Uterus (tissue), 3 donors: ENCODE measurements at regions not wholly inside any gene's neighbourhood (a gene's known extent, or its start where the extent isn't known, plus 50 kb on each side); places are given as distances from the start of the nearest gene placed in this dataset.

Experiments used
- DNase-seq, 2 donors: peaks; one replicate each; pipeline ENCODE4 v3.0.0-alpha.2; 2019 to 2020
- H3K27ac ChIP-seq, 2 donors: fragments of 200-600 bp; sonication (generic); 1 replicate in 1 of 2; 2 replicates in 1 of 2; pipeline ENCODE4 v1.5.1; 2016 to 2018
- H3K27me3 ChIP-seq, 2 donors: fragments of 200-600 bp; sonication (generic); one replicate each; pipeline ENCODE4 v1.5.1; 2018 to 2019; ENCODE audit warnings: control low read depth in 1 of 2
- H3K36me3 ChIP-seq, 2 donors: fragments of 200-600 bp; sonication (generic); one replicate each; pipeline ENCODE4 v1.5.1; 2019; ENCODE audit warnings: control low read depth in 1 of 2
- H3K4me1 ChIP-seq, 2 donors: fragments of 200-600 bp; sonication (generic); one replicate each; pipeline ENCODE4 v1.5.1; 2018 to 2019; ENCODE audit warnings: control low read depth in 1 of 2
- H3K4me3 ChIP-seq, 2 donors: fragments of 200-600 bp; sonication (generic); 1 replicate in 1 of 2; 2 replicates in 1 of 2; pipeline ENCODE4 v1.5.1; 2018 to 2019; ENCODE audit warnings: mild to moderate bottlenecking in 1 of 2
- H3K9me3 ChIP-seq, 2 donors: fragments of 200-600 bp; sonication (generic); one replicate each; pipeline ENCODE4 v1.5.1; 2019; ENCODE audit warnings: control low read depth in 1 of 2
- POLR2A ChIP-seq, 2 donors: fragments of 450-650 bp; IDR thresholded peaks; one replicate each; pipeline ENCODE4 v1.6.1; 2016; ENCODE audit warnings: antibody characterized with exemption in 2 of 2, mild to moderate bottlenecking in 1 of 2, moderate library complexity in 1 of 2
- intact Hi-C: fragments of 100-400 bp; cut with DNase I; formaldehyde crosslinking; loops from one replicate; pipeline ENCODE4 v1.15.1; 2023; ENCODE audit warnings: low total_unique reads
- TF ChIP-seq, protein P1 (sequence below), 4 experiments: fragments of 200-600 bp in 2 of 4; fragments of 450-650 bp in 2 of 4; sonication (generic) in 2 of 4; IDR thresholded peaks; one replicate each; pipeline ENCODE4 v1.5.1; 2016 to 2019; ENCODE audit warnings: antibody characterized with exemption in 4 of 4, mild to moderate bottlenecking in 2 of 4, moderate library complexity in 1 of 4
- donor health status: DM: yes; HTN: yes; CAD: no.

- no peaks in the 10 kb centered on the region for H3K36me3 ChIP-seq
- H3K27me3 ChIP-seq: no peaks in the 10 kb centered on the region
- H3K27ac ChIP-seq: no peak overlapping the region
- intact Hi-C loops: no loop called here
- H3K4me3 ChIP-seq: no peak overlapping the region
- no peak for TF ChIP-seq POLR2A (IDR thresholded peaks at IDR 0.05)
- no peaks in the 10 kb centered on the region for H3K4me1 ChIP-seq
- no peak for DNase-seq
- H3K9me3 ChIP-seq: no peaks in the 10 kb centered on the region
These were observed 97.2 kb upstream of the GALNTL6 start for GRCh38 chr4:171715973-171716372.

- Histone ChIP-seq H3K36me3 (no peaks in the 10 kb centered on the region), H3K9me3 (no peaks in the 10 kb centered on the region), H3K27ac (no peak overlapping the region), H3K27me3 (no peaks in the 10 kb centered on the region), H3K4me3 (no peak overlapping the region), H3K4me1 (no peaks in the 10 kb centered on the region)
- no peak for DNase-seq
- intact Hi-C loops: no loop called here
- TF ChIP-seq POLR2A (IDR thresholded peaks at IDR 0.05): no peak
- TF ChIP-seq, protein P1, sequence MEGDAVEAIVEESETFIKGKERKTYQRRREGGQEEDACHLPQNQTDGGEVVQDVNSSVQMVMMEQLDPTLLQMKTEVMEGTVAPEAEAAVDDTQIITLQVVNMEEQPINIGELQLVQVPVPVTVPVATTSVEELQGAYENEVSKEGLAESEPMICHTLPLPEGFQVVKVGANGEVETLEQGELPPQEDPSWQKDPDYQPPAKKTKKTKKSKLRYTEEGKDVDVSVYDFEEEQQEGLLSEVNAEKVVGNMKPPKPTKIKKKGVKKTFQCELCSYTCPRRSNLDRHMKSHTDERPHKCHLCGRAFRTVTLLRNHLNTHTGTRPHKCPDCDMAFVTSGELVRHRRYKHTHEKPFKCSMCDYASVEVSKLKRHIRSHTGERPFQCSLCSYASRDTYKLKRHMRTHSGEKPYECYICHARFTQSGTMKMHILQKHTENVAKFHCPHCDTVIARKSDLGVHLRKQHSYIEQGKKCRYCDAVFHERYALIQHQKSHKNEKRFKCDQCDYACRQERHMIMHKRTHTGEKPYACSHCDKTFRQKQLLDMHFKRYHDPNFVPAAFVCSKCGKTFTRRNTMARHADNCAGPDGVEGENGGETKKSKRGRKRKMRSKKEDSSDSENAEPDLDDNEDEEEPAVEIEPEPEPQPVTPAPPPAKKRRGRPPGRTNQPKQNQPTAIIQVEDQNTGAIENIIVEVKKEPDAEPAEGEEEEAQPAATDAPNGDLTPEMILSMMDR (IDR thresholded peaks at IDR 0.05): no peak
These were observed 98.3 kb upstream of the GALNTL6 start for GRCh38 chr4:171714791-171715454.

DNA sequence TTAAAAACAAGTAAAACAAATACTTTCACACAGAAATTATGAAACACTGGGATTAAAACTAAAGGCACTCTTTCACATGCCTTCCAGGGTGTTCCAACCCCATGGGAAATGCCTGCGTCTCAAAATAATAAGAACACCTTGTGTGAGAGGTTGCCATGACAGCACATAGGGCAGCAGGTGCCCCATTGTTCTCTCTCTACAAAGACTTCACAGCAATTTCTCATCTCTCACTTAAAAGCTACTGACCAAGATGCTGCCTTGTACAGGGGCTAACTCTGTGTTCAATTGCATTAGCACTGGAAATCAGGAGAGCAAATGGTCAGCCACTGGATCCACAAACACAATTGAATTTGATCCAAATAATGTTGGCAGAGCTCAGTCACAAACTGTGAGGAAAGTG is 102.5 kb upstream of the GALNTL6 start:
- Histone ChIP-seq H3K4me1 (no peaks in the 10 kb centered on the region), H3K27me3 (no peaks in the 10 kb centered on the region), H3K36me3 (no peaks in the 10 kb centered on the region), H3K4me3 (no peak overlapping the region), H3K27ac (no peak overlapping the region), H3K9me3 (no peaks in the 10 kb centered on the region)
- DNase-seq: no peak
- TF ChIP-seq POLR2A (IDR thresholded peaks at IDR 0.05): no peak
- TF ChIP-seq, protein P1 (IDR thresholded peaks at IDR 0.05): no peak
- intact Hi-C loops: no loop called here

DNA sequence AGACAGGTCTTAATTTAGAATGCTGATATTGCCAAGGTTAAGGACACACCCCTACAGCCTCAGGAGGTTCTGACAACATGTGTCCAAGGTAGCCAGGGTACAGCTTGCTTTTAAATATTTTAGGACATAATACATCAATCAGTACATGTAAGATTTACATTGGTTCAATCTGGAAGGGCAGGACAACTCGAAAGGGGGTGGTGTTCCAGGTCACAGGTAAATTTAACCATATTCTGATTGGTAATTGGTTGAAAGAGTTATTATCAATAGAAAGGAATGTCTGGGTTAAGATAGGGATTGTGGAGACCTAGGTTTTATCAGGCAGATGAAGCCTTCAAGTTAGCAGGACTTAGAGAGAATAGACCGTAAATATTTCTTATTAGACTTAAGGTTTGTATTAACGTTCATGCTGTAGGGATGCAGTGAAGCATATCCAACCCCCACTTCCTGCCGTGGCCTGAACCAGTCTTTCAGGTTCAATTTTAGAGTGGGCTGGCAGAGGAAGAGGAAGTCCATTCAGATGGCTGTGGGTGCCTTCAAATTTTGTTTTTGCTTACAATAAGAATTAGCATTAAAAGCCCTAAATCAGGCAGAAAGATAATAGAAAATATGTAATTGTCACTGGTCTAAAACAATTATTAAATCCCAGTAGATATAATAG is 136.5 kb upstream of the GALNTL6 start:
- no peaks in the 10 kb centered on the region for H3K9me3 ChIP-seq
- TF ChIP-seq, protein P1 (IDR thresholded peaks at IDR 0.05): no peak
- no peak for TF ChIP-seq POLR2A (IDR thresholded peaks at IDR 0.05)
- H3K27ac ChIP-seq: no peak overlapping the region
- intact Hi-C loops: no loop called here
- no peaks in the 10 kb centered on the region for H3K36me3 ChIP-seq
- H3K4me3 ChIP-seq: no peak overlapping the region
- no peaks in the 10 kb centered on the region for H3K4me1 ChIP-seq
- DNase-seq: no peak
- no peaks in the 10 kb centered on the region for H3K27me3 ChIP-seq

DNA sequence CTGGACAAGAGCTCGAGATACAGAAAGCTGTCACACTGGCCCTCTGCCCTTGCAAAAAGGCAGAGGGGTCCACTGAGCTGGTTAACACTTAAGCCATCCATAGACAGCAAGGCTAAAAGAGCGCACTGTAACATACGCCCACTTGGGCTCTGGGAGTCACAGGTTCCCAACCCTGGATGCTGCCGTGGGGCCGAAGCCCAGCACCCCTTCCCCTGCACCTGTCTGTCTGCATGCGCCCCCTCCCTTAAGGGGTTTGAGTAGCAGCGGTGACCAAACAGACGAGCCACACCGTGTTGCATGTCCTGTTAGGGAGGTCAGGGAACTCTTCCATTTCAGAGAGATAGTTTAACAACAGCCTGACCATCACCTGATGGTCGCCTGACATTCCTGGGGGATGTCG is 138.4 kb upstream of the GALNTL6 start:
- Histone ChIP-seq H3K4me1 (no peaks in the 10 kb centered on the region), H3K9me3 (no peaks in the 10 kb centered on the region), H3K36me3 (no peaks in the 10 kb centered on the region), H3K27ac (no peak overlapping the region), H3K27me3 (no peaks in the 10 kb centered on the region), H3K4me3 (no peak overlapping the region)
- intact Hi-C loops: no loop called here
- DNase-seq: no peak
- TF ChIP-seq, protein P1 (IDR thresholded peaks at IDR 0.05): no peak
- no peak for TF ChIP-seq POLR2A (IDR thresholded peaks at IDR 0.05)
